Loucy (cell line): ENCODE measurements at regions not wholly inside any gene's neighbourhood (a gene's known extent, or its start where the extent isn't known, plus 50 kb on each side); places are given as distances from the start of the nearest gene placed in this dataset.
"Not testable (repeated sequence)": the region's sequence is repeated elsewhere in the genome, so short reads cannot be mapped to it uniquely, and the experiment has no call there.

Experiments used
- H2AFZ ChIP-seq: fragments of 200-600 bp; sonication (generic); 2 replicates; pipeline ENCODE4 v1.6.0; 2016; ENCODE audit warnings: antibody characterized with exemption, mild to moderate bottlenecking, low read length, moderate library complexity
- H3F3A ChIP-seq: fragments of 200-600 bp; 2 replicates; pipeline ENCODE4 v1.6.0; 2016; ENCODE audit warnings: antibody characterized with exemption, low read depth, mild to moderate bottlenecking
- H3K27me3 ChIP-seq: fragments of 200-600 bp; sonication (generic); 2 replicates; pipeline ENCODE4 v1.6.1; 2014; ENCODE audit warnings: low read length, mild to moderate bottlenecking; ENCODE audit not compliant: insufficient read depth, poor library complexity, severe bottlenecking
- H3K36me3 ChIP-seq: fragments of 200-600 bp; sonication (generic); 2 replicates; pipeline ENCODE4 v1.6.1; 2016; ENCODE audit warnings: low read length; ENCODE audit not compliant: insufficient read depth
- H3K4me1 ChIP-seq: fragments of 200-600 bp; sonication (generic); 2 replicates; pipeline ENCODE4 v1.5.1; 2014; ENCODE audit warnings: low read length, mild to moderate bottlenecking; ENCODE audit not compliant: insufficient read depth, poor library complexity, severe bottlenecking
- H3K4me2 ChIP-seq: fragments of 200-600 bp; sonication (generic); 2 replicates; pipeline ENCODE4 v1.6.0; 2014; ENCODE audit warnings: antibody characterized with exemption, low read length, low read depth, mild to moderate bottlenecking; ENCODE audit not compliant: poor library complexity, severe bottlenecking
- H3K4me3 ChIP-seq: fragments of 200-600 bp; sonication (generic); 2 replicates; pipeline ENCODE4 v1.5.1; 2014; ENCODE audit warnings: low read length, mild to moderate bottlenecking, mixed read lengths; ENCODE audit not compliant: poor library complexity, severe bottlenecking
- H3K79me2 ChIP-seq: fragments of 200-600 bp; sonication (generic); 2 replicates; pipeline ENCODE4 v1.6.1; 2014; ENCODE audit warnings: low read length; ENCODE audit not compliant: insufficient read depth
- H3K9ac ChIP-seq: fragments of 200-600 bp; sonication (generic); 2 replicates; pipeline ENCODE4 v1.6.0; 2014; ENCODE audit warnings: mild to moderate bottlenecking, low read depth, low read length, moderate library complexity; ENCODE audit not compliant: poor library complexity, severe bottlenecking
- H3K9me2 ChIP-seq: fragments of 200-600 bp; sonication (generic); replicated peaks from 2 replicates; pipeline ENCODE4 v1.6.1; 2016; ENCODE audit warnings: low read depth, low read length, mixed read lengths
- H3K9me3 ChIP-seq: fragments of 200-600 bp; sonication (generic); 2 replicates; pipeline ENCODE4 v1.6.1; 2014; ENCODE audit warnings: mild to moderate bottlenecking, antibody characterized with exemption, low read length, low read depth; ENCODE audit not compliant: insufficient read depth
- H4K20me1 ChIP-seq: fragments of 200-600 bp; sonication (generic); 2 replicates; pipeline ENCODE4 v1.6.0; 2014; ENCODE audit warnings: antibody characterized with exemption, low read length, mild to moderate bottlenecking; ENCODE audit not compliant: insufficient read depth, poor library complexity, severe bottlenecking
- EZH2phosphoT487 ChIP-seq: fragments of 200-600 bp; IDR thresholded peaks from 2 replicates; pipeline ENCODE4 v1.6.1; 2018; ENCODE audit warnings: antibody characterized with exemption, mild to moderate bottlenecking, moderate library complexity, borderline replicate concordance
- TF ChIP-seq, protein P1 (sequence below): fragments of 200-600 bp; sonication (generic); conservative IDR thresholded peaks from 2 replicates; pipeline ENCODE4 v1.5.1; 2014; ENCODE audit warnings: mild to moderate bottlenecking, antibody characterized with exemption, low read length

- H3K79me2 ChIP-seq, result no peaks in the 10 kb centered on the region
Measured at GRCh38 chr5:117547192-117547591, 972.6 kb upstream of the SEMA6A start.

DNA sequence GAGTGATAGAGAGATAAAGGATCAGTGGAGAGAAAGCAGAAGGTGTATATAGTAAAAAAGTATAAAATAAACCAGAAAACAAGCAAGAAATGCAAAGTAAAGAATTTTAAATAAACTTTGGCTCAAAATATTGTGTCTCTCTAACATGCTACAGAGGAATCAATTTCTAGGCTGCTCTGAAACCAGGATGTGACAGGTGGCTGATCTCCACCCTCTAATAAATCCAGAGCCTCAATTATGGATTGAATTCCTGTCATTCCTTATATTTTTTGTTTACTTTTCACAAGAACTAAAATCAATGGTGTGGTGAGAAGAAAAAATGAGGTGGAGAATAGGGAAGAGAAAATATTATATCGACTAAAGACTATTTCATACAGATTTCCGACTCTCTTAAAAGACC, 965.1 kb upstream of the SEMA6A start:
- Histone ChIP-seq H3K4me1 (no peaks in the 10 kb centered on the region), H2AFZ (no peak overlapping the region)

More at GRCh38 chr5:117547192-117547591, 972.6 kb upstream of the SEMA6A start:
- no peak overlapping the region for H3K9ac ChIP-seq
- no peaks in the 10 kb centered on the region for H3K4me1 ChIP-seq
- H3F3A ChIP-seq, result no peaks in the 10 kb centered on the region
- no peak for TF ChIP-seq EZH2phosphoT487
- TF ChIP-seq, protein P1, sequence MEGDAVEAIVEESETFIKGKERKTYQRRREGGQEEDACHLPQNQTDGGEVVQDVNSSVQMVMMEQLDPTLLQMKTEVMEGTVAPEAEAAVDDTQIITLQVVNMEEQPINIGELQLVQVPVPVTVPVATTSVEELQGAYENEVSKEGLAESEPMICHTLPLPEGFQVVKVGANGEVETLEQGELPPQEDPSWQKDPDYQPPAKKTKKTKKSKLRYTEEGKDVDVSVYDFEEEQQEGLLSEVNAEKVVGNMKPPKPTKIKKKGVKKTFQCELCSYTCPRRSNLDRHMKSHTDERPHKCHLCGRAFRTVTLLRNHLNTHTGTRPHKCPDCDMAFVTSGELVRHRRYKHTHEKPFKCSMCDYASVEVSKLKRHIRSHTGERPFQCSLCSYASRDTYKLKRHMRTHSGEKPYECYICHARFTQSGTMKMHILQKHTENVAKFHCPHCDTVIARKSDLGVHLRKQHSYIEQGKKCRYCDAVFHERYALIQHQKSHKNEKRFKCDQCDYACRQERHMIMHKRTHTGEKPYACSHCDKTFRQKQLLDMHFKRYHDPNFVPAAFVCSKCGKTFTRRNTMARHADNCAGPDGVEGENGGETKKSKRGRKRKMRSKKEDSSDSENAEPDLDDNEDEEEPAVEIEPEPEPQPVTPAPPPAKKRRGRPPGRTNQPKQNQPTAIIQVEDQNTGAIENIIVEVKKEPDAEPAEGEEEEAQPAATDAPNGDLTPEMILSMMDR, result no peak
- no peaks in the 10 kb centered on the region for H3K9me2 ChIP-seq
- no peaks in the 10 kb centered on the region for H3K36me3 ChIP-seq
- H2AFZ ChIP-seq, result no peak overlapping the region
- H3K4me2 ChIP-seq, result no peak overlapping the region
- no peaks in the 10 kb centered on the region for H3K27me3 ChIP-seq
- no peaks in the 10 kb centered on the region for H3K9me3 ChIP-seq
- H3K4me3 ChIP-seq, result no peak overlapping the region
- H4K20me1 ChIP-seq, result no peaks in the 10 kb centered on the region

DNA sequence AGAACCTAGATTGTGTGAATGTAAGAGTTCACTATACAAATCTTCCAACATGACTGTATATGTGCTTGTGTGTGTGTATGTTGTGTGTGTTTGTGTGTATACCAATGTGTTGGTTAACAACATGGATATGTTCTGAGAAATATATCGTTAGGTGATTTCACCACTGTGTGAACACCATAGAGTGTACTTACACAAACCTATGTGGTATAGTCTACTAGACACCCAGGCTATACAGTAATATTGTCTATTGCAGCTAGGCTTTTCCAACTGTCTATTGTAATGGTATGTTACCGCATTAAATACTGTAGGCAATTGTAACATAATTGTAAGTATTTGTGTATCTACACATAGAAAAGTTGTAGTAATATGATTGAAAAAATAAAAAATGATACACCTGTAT, 959.2 kb upstream of the SEMA6A start:
- H4K20me1 ChIP-seq, result no peaks in the 10 kb centered on the region
- H3K4me1 ChIP-seq, result no peaks in the 10 kb centered on the region
- no peaks in the 10 kb centered on the region for H3K79me2 ChIP-seq
- H3K9ac ChIP-seq, result no peak overlapping the region
- no peaks in the 10 kb centered on the region for H3F3A ChIP-seq
- no peaks in the 10 kb centered on the region for H3K9me2 ChIP-seq
- H3K36me3 ChIP-seq, result no peaks in the 10 kb centered on the region
- no peak overlapping the region for H2AFZ ChIP-seq
- H3K9me3 ChIP-seq, result no peaks in the 10 kb centered on the region
- H3K27me3 ChIP-seq, result no peaks in the 10 kb centered on the region
- H3K4me2 ChIP-seq, result no peak overlapping the region
- H3K4me3 ChIP-seq, result no peak overlapping the region
- TF ChIP-seq, protein P1, result no peak
- no peak for TF ChIP-seq EZH2phosphoT487

More for the DNA sequence above, 965.1 kb upstream of the SEMA6A start:
- Histone ChIP-seq H3K4me2 (no peak overlapping the region), H3K79me2 (no peaks in the 10 kb centered on the region), H3K36me3 (no peaks in the 10 kb centered on the region), H3F3A (no peaks in the 10 kb centered on the region), H3K9me3 (no peaks in the 10 kb centered on the region), H3K9me2 (no peaks in the 10 kb centered on the region), H3K27me3 (no peaks in the 10 kb centered on the region), H3K9ac (no peak overlapping the region), H3K4me3 (no peak overlapping the region), H4K20me1 (no peaks in the 10 kb centered on the region)
- no peak for TF ChIP-seq EZH2phosphoT487
- TF ChIP-seq, protein P1, result no peak

DNA sequence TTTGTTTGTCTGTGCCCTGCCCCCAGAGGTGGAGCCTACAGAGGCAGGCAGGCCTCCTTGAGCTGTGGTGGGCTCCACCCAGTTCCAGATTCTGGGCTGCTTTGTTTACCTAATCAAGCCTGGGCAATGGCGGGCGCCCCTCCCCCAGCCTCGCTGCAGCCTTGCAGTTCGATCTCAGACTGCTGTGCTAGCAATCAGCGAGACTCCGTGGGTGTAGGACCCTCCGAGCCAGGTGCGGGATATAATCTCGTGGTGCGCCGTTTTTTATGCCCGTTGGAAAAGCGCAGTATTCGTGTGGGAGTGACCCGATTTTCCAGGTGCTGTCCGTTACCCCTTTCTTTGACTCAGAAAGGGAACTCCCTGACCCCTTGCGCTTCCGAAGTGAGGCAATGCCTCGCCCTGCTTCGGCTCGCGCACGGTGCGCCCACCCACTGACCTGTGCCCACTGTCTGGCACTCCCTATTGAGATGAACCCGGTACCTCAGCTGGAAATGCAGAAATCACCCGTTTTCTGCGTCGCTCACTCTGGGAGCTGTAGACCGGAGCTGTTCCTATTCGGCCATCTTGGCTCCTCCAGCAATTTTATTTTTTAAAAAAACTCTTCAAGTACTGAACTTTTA, 958.5 kb upstream of the SEMA6A start:
- not testable (repeated sequence) for H3K4me2 ChIP-seq, H4K20me1 ChIP-seq, H3K27me3 ChIP-seq, H3K9me2 ChIP-seq, H3K79me2 ChIP-seq, H2AFZ ChIP-seq, H3K36me3 ChIP-seq, H3K4me3 ChIP-seq, H3K9me3 ChIP-seq, H3K9ac ChIP-seq, H3K4me1 ChIP-seq, H3F3A ChIP-seq
